ENCODE measurements at regions not wholly inside any gene's neighbourhood (a gene's known extent, or its start where the extent isn't known, plus 50 kb on each side); places are given as distances from the start of the nearest gene placed in this dataset.

DNA sequence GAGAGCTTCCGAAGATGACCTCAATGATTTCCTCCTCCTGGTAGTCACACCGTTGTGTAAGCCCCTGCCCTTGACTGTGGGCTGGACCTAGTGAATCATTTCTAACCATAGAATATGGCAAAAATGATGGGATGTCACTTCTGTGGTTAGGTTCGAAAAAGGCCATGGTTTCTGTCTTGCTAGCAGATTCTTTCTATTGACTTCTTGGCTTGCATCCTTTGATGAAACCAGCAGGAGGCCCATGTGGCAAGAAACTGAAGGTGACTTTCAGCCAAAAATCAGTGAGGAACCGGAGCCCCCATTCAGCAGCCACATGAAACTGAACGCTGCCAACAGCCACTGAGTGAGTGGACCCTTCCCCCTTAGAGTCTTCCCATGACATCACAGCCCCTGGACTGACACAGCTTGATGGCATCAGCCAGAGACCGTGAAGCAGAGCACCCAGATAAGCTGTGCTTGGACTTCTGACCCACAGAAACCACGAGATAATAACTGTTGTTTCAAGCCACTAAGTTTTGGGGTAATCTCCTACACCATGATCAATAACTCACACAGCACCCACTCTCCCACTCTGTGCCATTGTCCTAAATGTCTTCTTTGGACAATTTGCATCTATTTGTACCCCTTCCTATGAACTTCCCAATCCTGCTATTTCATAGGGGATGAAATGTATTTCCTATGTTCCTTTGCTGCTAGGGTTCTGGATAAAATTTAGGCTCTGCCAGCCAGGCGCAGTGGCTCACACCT, 148.0 kb upstream of the STX18 start:
- no peak for DNase-seq
- Histone ChIP-seq H3K9me3 (no peaks in the 10 kb centered on the region), H3K4me3 (ENCODE audit: control insufficient read depth in 1 of 2, extremely low read depth in 1 of 2, low read length in 1 of 2) (no peak overlapping the region), H3K4me1 (ENCODE audit: control insufficient read depth in 1 of 2, extremely low read depth in 1 of 2, insufficient read depth in 2 of 2, low read length in 2 of 2) (no peaks in the 10 kb centered on the region), H3K27ac (ENCODE audit: low read length) (no peak overlapping the region), H3K27me3 (replicated peaks in 1 of 2; ENCODE audit: control insufficient read depth in 2 of 2, extremely low read depth in 1 of 2, insufficient read depth in 2 of 2, low read length in 1 of 2) (no peaks in the 10 kb centered on the region), H3K36me3 (ENCODE audit: control insufficient read depth in 2 of 2, extremely low read depth in 1 of 2, insufficient read depth in 1 of 2, low read length in 1 of 2) (no peaks in the 10 kb centered on the region)
- H3K9me3 Mint-ChIP-seq = peaks cover 0 to 10% (median 4%) of the 10 kb centered on the region in 3 donors
- H3K27me3 Mint-ChIP-seq = no peaks in the 10 kb centered on the region
- ChIA-PET POLR2A (no interaction called here), CTCF (no interaction called here)
- no peak for ATAC-seq (replicated peaks in 1 of 4)
- 53% methylated on average over 6 of the region's 8 CpGs for WGBS (ENCODE audit: insufficient coverage)
- no peaks in the 10 kb centered on the region for H3K4me1 Mint-ChIP-seq
- peaks cover 37% of the 10 kb centered on the region for H3K36me3 Mint-ChIP-seq
- no peak overlapping the region for H3K4me3 Mint-ChIP-seq
- H3K27ac Mint-ChIP-seq = no peak overlapping the region

DNA sequence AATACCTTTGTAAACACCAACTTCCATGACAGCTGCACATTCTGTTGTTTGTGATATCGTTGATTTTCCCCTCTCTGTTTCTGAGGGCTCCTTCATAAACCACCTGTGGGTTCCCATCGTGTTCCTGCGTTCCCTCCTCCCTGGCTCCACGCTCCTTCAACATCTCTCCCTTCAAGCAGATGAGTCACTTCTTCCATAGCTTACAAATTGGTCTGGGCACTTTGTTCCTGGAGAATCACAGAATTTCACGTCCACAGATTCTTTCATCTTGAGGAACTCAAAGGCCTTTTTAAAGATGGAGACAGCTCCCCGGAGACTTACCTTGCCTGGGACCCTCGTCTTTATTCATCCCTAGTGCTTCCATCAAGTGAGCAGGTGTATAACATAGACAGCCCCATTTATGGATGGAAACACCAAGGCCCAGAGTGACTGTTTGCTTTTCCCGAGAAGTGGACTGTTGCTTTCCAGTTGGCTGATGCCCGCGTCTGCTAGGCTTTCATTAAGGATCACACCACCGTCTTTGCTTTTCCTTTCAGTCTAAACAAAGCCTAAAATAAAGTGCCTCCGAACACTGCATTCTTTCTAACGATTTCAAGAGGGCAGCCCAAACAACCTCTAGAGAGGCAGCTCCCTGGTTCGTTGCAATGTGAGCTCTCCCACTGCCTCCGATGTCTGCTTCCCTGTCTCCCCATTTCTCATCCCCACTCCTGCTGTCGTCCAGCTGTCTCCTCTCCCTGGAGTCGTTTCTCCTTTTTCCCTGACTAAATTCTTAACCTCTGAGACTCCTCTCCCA, 146.3 kb upstream of the STX18 start:
- Mint-ChIP-seq H3K27me3 (no peaks in the 10 kb centered on the region), H3K4me1 (no peaks in the 10 kb centered on the region), H3K9me3 (peaks cover 0 to 10% (median 4%) of the 10 kb centered on the region in 3 donors), H3K36me3 (peaks cover 37% of the 10 kb centered on the region), H3K4me3 (no peak overlapping the region), H3K27ac (no peak overlapping the region)
- ChIA-PET POLR2A (no interaction called here), CTCF (no interaction called here)
- ATAC-seq (replicated peaks in 1 of 4) = no peak
- H3K9me3 ChIP-seq = no peaks in the 10 kb centered on the region
- no peak for DNase-seq
- H3K27me3 ChIP-seq (replicated peaks in 1 of 2; ENCODE audit: control insufficient read depth in 2 of 2, extremely low read depth in 1 of 2, insufficient read depth in 2 of 2, low read length in 1 of 2) = no peaks in the 10 kb centered on the region
- H3K27ac ChIP-seq (ENCODE audit: low read length) = no peak overlapping the region
- WGBS (ENCODE audit: insufficient coverage) = 83% methylated on average over 17 of the region's 17 CpGs
- no peak overlapping the region for H3K4me3 ChIP-seq (ENCODE audit: control insufficient read depth in 1 of 2, extremely low read depth in 1 of 2, low read length in 1 of 2)
- H3K36me3 ChIP-seq (ENCODE audit: control insufficient read depth in 2 of 2, extremely low read depth in 1 of 2, insufficient read depth in 1 of 2, low read length in 1 of 2) = no peaks in the 10 kb centered on the region
- H3K4me1 ChIP-seq (ENCODE audit: control insufficient read depth in 1 of 2, extremely low read depth in 1 of 2, insufficient read depth in 2 of 2, low read length in 2 of 2) = no peaks in the 10 kb centered on the region

DNA sequence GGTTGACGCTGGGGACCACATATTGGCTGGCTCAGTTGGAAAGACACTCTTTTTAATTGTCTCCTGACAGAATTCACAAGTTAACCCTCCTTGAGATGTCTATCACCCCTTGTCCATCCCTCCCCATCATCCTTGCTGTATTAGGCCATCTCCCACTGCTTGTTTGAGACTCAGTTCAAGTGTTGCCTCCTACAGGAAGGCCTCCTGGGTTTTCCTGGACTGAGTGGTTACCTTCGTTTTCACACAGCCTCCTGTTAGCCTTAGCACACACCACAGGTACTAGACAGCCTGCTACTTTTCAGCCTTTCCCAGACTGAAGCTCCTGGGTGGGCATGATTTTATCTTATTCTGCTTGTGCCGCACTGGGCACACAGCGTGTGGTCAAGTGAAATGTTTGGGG, 145.3 kb upstream of the STX18 start:
- Mint-ChIP-seq H3K36me3 (peaks cover 37% of the 10 kb centered on the region), H3K4me3 (no peak overlapping the region), H3K27ac (no peak overlapping the region), H3K4me1 (no peaks in the 10 kb centered on the region), H3K27me3 (no peaks in the 10 kb centered on the region), H3K9me3 (peaks cover 0 to 10% (median 4%) of the 10 kb centered on the region in 3 donors)
- ChIA-PET POLR2A (no interaction called here), CTCF (no interaction called here)
- Histone ChIP-seq H3K9me3 (no peaks in the 10 kb centered on the region), H3K27me3 (replicated peaks in 1 of 2; ENCODE audit: control insufficient read depth in 2 of 2, extremely low read depth in 1 of 2, insufficient read depth in 2 of 2, low read length in 1 of 2) (no peaks in the 10 kb centered on the region), H3K27ac (ENCODE audit: low read length) (no peak overlapping the region), H3K36me3 (ENCODE audit: control insufficient read depth in 2 of 2, extremely low read depth in 1 of 2, insufficient read depth in 1 of 2, low read length in 1 of 2) (no peaks in the 10 kb centered on the region), H3K4me1 (ENCODE audit: control insufficient read depth in 1 of 2, extremely low read depth in 1 of 2, insufficient read depth in 2 of 2, low read length in 2 of 2) (no peaks in the 10 kb centered on the region), H3K4me3 (ENCODE audit: control insufficient read depth in 1 of 2, extremely low read depth in 1 of 2, low read length in 1 of 2) (no peak overlapping the region)
- 82% methylated on average over 1 of the region's 4 CpGs for WGBS (ENCODE audit: insufficient coverage)
- ATAC-seq (replicated peaks in 1 of 4) = no peak
- no peak for DNase-seq

DNA sequence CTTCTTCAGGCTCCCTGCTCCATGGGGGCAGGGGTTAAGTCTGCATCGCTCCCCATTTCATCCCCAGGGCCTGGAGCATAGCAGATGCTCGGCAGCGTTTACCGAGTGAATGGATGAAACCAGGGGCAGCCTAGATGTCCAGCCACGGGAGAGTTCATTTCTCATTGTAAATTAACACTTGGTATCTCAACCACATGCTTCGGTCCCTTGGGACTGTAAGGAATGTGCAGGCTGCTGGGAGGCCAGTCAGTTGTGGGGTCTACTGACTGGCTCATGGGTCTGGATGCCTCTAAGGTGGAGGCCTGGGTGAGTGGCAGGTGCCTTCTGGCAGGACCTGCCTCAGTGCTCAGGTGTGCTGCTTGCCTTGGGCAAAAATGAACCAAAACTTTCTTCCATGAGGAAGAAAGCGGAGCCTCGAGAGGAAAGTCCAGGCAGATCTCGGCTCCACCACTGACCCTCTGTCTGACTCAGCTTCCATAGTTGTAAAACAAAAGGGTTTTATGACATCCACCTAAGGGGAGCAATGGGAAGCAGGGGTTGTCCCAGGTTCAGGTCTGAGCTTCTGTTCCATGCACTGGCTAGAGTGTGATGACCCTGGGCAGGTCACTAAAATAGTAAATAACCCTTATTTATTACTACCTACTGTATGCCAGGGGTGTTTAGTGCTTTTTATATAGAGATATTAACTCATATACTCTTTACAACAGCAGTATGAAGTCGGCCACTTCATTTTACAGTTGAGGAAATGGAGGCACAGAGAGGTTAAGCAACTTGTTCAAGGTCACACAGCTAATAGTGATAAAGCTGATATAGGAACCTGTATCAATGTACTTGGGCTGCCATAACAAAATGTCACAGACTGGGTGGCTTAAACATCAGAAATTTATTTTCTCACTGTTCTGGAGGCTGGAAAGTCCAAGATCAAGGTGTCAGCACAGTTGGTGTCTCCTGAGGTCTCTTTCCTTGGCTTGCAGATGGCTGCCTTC, 144.3 kb upstream of the STX18 start:
- Mint-ChIP-seq H3K9me3 (peaks cover 0 to 10% (median 4%) of the 10 kb centered on the region in 3 donors), H3K36me3 (peaks cover 36% of the 10 kb centered on the region), H3K27me3 (no peaks in the 10 kb centered on the region), H3K27ac (no peak overlapping the region), H3K4me1 (no peaks in the 10 kb centered on the region), H3K4me3 (no peak overlapping the region)
- ChIA-PET POLR2A (no interaction called here), CTCF (no interaction called here)
- Histone ChIP-seq H3K27ac (ENCODE audit: low read length) (no peak overlapping the region), H3K36me3 (ENCODE audit: control insufficient read depth in 2 of 2, extremely low read depth in 1 of 2, insufficient read depth in 1 of 2, low read length in 1 of 2) (no peaks in the 10 kb centered on the region), H3K4me1 (ENCODE audit: control insufficient read depth in 1 of 2, extremely low read depth in 1 of 2, insufficient read depth in 2 of 2, low read length in 2 of 2) (no peaks in the 10 kb centered on the region), H3K9me3 (no peaks in the 10 kb centered on the region), H3K4me3 (ENCODE audit: control insufficient read depth in 1 of 2, extremely low read depth in 1 of 2, low read length in 1 of 2) (no peak overlapping the region), H3K27me3 (replicated peaks in 1 of 2; ENCODE audit: control insufficient read depth in 2 of 2, extremely low read depth in 1 of 2, insufficient read depth in 2 of 2, low read length in 1 of 2) (no peaks in the 10 kb centered on the region)
- DNase-seq = no peak
- 100% methylated on average over 5 of the region's 10 CpGs for WGBS (ENCODE audit: insufficient coverage)
- ATAC-seq (replicated peaks in 1 of 4) = no peak

DNA sequence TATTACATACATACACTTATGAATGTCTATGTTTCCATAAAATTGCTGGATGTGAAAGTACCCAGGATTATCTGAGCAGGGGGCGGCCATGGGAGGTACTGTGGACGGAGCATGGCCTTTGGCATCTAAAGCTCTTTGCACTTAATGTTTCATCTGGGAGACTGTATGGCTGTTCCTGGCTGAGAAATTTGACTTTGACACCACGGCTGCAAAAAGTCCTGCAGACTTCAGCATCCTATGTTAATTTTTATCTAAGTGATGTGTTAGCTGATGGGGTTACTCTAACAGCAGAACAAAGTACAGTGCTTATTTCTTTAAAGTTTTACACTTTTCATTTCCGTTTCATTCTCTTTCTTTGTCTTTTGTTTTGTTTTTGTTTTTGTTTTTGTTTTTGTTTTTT, 139.8 kb upstream of the STX18 start:
- Mint-ChIP-seq H3K27me3 (no peaks in the 10 kb centered on the region), H3K4me3 (no peak overlapping the region), H3K4me1 (no peaks in the 10 kb centered on the region), H3K27ac (no peak overlapping the region), H3K36me3 (peaks cover 16% of the 10 kb centered on the region), H3K9me3 (no peaks in the 10 kb centered on the region)
- H3K4me1 ChIP-seq (ENCODE audit: control insufficient read depth in 1 of 2, extremely low read depth in 1 of 2, insufficient read depth in 2 of 2, low read length in 2 of 2) = no peaks in the 10 kb centered on the region
- DNase-seq (no peak), ATAC-seq (replicated peaks in 1 of 4) (no peak)
- no peak overlapping the region for H3K27ac ChIP-seq (ENCODE audit: low read length)
- no peak overlapping the region for H3K4me3 ChIP-seq (ENCODE audit: control insufficient read depth in 1 of 2, extremely low read depth in 1 of 2, low read length in 1 of 2)
- no peaks in the 10 kb centered on the region for H3K9me3 ChIP-seq
- ChIA-PET CTCF (no interaction called here), POLR2A (no interaction called here)
- H3K27me3 ChIP-seq (replicated peaks in 1 of 2; ENCODE audit: control insufficient read depth in 2 of 2, extremely low read depth in 1 of 2, insufficient read depth in 2 of 2, low read length in 1 of 2) = no peaks in the 10 kb centered on the region
- no peaks in the 10 kb centered on the region for H3K36me3 ChIP-seq (ENCODE audit: control insufficient read depth in 2 of 2, extremely low read depth in 1 of 2, insufficient read depth in 1 of 2, low read length in 1 of 2)
- WGBS (ENCODE audit: insufficient coverage) = no CpG with 5 or more reads among the region's 4 CpGs

DNA sequence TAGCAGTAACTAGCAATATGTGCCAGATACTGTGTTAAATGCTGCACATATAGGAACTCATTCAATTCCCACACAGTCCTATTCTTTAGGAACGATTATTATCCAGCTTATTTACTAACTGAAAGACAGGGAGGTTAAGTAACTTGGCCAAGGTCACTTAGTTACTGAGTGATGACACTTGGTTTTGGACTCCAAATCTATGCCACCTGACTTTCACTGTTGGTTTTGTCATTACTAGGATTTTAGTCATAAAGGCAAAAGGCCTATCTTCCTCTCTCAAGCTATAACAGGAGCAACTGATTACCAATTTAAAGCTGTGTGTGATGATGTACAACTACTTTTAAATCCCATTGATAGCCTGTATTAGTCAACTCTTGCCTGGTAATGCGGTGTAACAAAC, 138.9 kb upstream of the STX18 start:
- Histone ChIP-seq H3K27me3 (replicated peaks in 1 of 2; ENCODE audit: control insufficient read depth in 2 of 2, extremely low read depth in 1 of 2, insufficient read depth in 2 of 2, low read length in 1 of 2) (no peaks in the 10 kb centered on the region), H3K4me1 (ENCODE audit: control insufficient read depth in 1 of 2, extremely low read depth in 1 of 2, insufficient read depth in 2 of 2, low read length in 2 of 2) (no peaks in the 10 kb centered on the region), H3K27ac (ENCODE audit: low read length) (no peak overlapping the region), H3K9me3 (no peaks in the 10 kb centered on the region), H3K4me3 (ENCODE audit: control insufficient read depth in 1 of 2, extremely low read depth in 1 of 2, low read length in 1 of 2) (no peak overlapping the region), H3K36me3 (ENCODE audit: control insufficient read depth in 2 of 2, extremely low read depth in 1 of 2, insufficient read depth in 1 of 2, low read length in 1 of 2) (no peaks in the 10 kb centered on the region)
- Mint-ChIP-seq H3K27ac (no peak overlapping the region), H3K36me3 (peaks cover 18% of the 10 kb centered on the region), H3K27me3 (no peaks in the 10 kb centered on the region), H3K9me3 (no peaks in the 10 kb centered on the region), H3K4me3 (no peak overlapping the region), H3K4me1 (no peaks in the 10 kb centered on the region)
- CTCF ChIA-PET = no interaction called here
- no peak for ATAC-seq (replicated peaks in 1 of 4)
- POLR2A ChIA-PET = no interaction called here
- no peak for DNase-seq
- WGBS (ENCODE audit: insufficient coverage) = no CpG with 5 or more reads among the region's 2 CpGs
